ENCODE measurements at regions not wholly inside any gene's neighbourhood (a gene's known extent, or its start where the extent isn't known, plus 50 kb on each side); places are given as distances from the start of the nearest gene placed in this dataset.

GRCh38 chr2:122182616-122183355 lies 427.3 kb downstream of the TSN start:
- no peak for DNase-seq

- no peak for DNase-seq
Measured at GRCh38 chr2:122183890-122184289, 428.4 kb downstream of the TSN start.

- no peak for DNase-seq
Measured at GRCh38 chr2:122186761-122187222, 431.3 kb downstream of the TSN start.

GRCh38 chr2:122191331-122191730 lies 435.9 kb downstream of the TSN start:
- no peak for DNase-seq

- DNase-seq: no peak
Measured at GRCh38 chr2:122193622-122194021, 438.2 kb downstream of the TSN start.

GRCh38 chr2:122194546-122194945 lies 439.1 kb downstream of the TSN start:
- DNase-seq: no peak

GRCh38 chr2:122203523-122203922 lies 448.1 kb downstream of the TSN start:
- DNase-seq: no peak

- DNase-seq: no peak
Measured at GRCh38 chr2:122205641-122206040, 450.2 kb downstream of the TSN start.

- DNase-seq: no peak
Measured at GRCh38 chr2:122206101-122206500, 450.6 kb downstream of the TSN start.

- DNase-seq: no peak
Measured at GRCh38 chr2:122209377-122209776, 453.9 kb downstream of the TSN start.

GRCh38 chr2:122210065-122210464 lies 454.6 kb downstream of the TSN start:
- no peak for DNase-seq

- no peak for DNase-seq
Measured at GRCh38 chr2:122210898-122211856, 455.7 kb downstream of the TSN start.

- DNase-seq: no peak
Measured at GRCh38 chr2:122213312-122213711, 457.9 kb downstream of the TSN start.

- DNase-seq: no peak
Measured at GRCh38 chr2:122216071-122216470, 460.6 kb downstream of the TSN start.

- DNase-seq: no peak
Measured at GRCh38 chr2:122216901-122217300, 461.4 kb downstream of the TSN start.

- DNase-seq: no peak
Measured at GRCh38 chr2:122218596-122218995, 463.1 kb downstream of the TSN start.

GRCh38 chr2:122219504-122219903 lies 464.1 kb downstream of the TSN start:
- no peak for DNase-seq

GRCh38 chr2:122221665-122222064 lies 466.2 kb downstream of the TSN start:
- DNase-seq: no peak

GRCh38 chr2:122231296-122231695 lies 475.8 kb downstream of the TSN start:
- DNase-seq: no peak

- no peak for DNase-seq
Measured at GRCh38 chr2:122233372-122233771, 477.9 kb downstream of the TSN start.

GRCh38 chr2:122236152-122236874 lies 480.9 kb downstream of the TSN start:
- no peak for DNase-seq

GRCh38 chr2:122236925-122237324 lies 481.5 kb downstream of the TSN start:
- no peak for DNase-seq

GRCh38 chr2:122237450-122237849 lies 482.0 kb downstream of the TSN start:
- DNase-seq: no peak

Measured in T-helper 2 cell (primary cell).